Adrenal gland (tissue), 5 donors: ENCODE measurements at regions not wholly inside any gene's neighbourhood (a gene's known extent, or its start where the extent isn't known, plus 50 kb on each side); places are given as distances from the start of the nearest gene placed in this dataset.

Source experiments
- CTCF ChIP-seq, 6 experiments: fragments of 450-650 bp in 4 of 6; fragments of 200-600 bp in 2 of 6; sonication (generic) in 1 of 6; IDR thresholded peaks; 1 replicate in 5 of 6; 2 replicates in 1 of 6; pipeline versions ENCODE4 v1.5.1 to v1.8.0; 2016 to 2021; ENCODE audit warnings: antibody characterized with exemption in 6 of 6, mild to moderate bottlenecking in 2 of 6, moderate library complexity in 1 of 6
- POLR2A ChIP-seq, 2 donors: fragments of 450-650 bp; IDR thresholded peaks; one replicate each; pipeline ENCODE4 v1.6.1; 2017; ENCODE audit warnings: antibody characterized with exemption in 2 of 2, mild to moderate bottlenecking in 2 of 2, moderate library complexity in 1 of 2
- donor health status: DM: no; HTN: no; CAD: no.

GRCh38 chr5:153400931-153401330 is 89.5 kb upstream of the GRIA1 start:
- no peak for TF ChIP-seq CTCF (IDR thresholded peaks at IDR 0.05)
- TF ChIP-seq POLR2A (IDR thresholded peaks at IDR 0.05), result no peak
